ENCODE measurements at regions not wholly inside any gene's neighbourhood (a gene's known extent, or its start where the extent isn't known, plus 50 kb on each side); places are given as distances from the start of the nearest gene placed in this dataset.

- no peak for FAIRE-seq
These were observed 942.0 kb downstream of the SQOR start for GRCh38 chr15:46576646-46577395.

GRCh38 chr15:46577767-46578166, 942.9 kb downstream of the SQOR start:
- no peak for FAIRE-seq

- no peak for FAIRE-seq
These were observed 945.7 kb downstream of the SQOR start for GRCh38 chr15:46580487-46580886.

GRCh38 chr15:46580924-46581323, 946.1 kb downstream of the SQOR start:
- no peak for FAIRE-seq

GRCh38 chr15:46589088-46589487, 954.3 kb downstream of the SQOR start:
- no peak for FAIRE-seq

DNA sequence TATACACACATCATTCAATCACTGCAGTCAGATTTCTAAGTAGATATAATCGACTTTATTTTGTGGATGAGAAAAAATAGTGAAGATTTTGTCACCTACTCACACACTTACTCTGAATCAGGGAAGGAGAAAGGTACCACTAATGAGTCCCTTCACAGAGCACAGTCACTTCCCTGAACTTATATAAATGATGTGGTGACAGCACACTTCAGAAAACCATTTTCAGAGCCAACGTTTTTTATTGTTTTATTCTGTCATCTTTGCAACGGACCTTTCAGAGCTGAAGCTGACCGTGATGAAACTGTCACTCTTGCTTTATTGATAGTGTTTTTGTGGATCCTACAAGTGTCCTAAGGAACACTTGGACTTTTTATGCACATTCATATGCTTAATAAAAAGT, 956.6 kb downstream of the SQOR start:
- FAIRE-seq: no peak

- no peak for FAIRE-seq
These were observed 960.2 kb downstream of the SQOR start for GRCh38 chr15:46595016-46595415.

GRCh38 chr15:46607077-46607476, 972.2 kb downstream of the SQOR start:
- no peak for FAIRE-seq

DNA sequence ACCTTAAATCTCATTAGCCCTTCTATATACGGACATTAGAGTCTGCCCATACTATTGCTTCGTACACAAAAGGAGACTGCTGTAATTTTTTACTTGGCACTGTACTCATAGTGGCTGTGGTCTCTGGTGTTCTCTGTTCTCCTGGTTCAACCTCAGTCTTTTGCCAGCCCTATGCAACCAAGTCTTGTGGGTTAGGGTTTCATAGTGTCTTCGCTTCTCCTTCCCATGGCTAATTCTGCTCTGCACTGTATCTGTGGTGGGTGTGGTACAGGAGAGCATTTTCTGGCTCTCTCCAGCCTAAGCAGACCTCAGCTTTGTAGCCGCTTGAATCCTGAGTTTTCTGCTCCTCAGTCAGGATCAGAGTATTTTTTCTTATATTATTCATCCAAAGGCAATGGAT, 981.2 kb downstream of the SQOR start:
- FAIRE-seq: no peak

DNA sequence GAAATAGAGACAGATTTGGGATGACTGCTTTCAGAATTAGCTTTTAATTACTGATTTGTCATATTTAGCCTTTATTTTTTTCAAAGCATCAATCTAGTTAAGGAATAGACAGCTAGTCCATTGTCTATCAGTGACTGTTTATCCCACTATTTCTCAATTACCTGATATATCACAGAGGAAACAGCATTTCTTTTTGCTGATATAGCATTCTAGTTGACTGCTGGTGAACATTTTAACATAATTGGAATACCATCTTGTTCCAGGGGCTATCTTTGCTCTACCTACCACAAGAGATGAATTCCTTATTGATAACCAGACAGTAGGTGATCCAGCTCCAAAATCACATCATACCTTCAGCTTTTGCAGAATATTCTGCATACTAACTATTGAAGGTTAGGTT, 982.7 kb downstream of the SQOR start:
- no peak for FAIRE-seq

GRCh38 chr15:46618984-46619383, 984.2 kb downstream of the SQOR start:
- no peak for FAIRE-seq

- FAIRE-seq: no peak
These were observed 985.7 kb downstream of the SQOR start for GRCh38 chr15:46620392-46621013.

- FAIRE-seq: no peak
These were observed 988.0 kb downstream of the SQOR start for GRCh38 chr15:46622851-46623250.

- no peak for FAIRE-seq
These were observed 1001.4 kb downstream of the SQOR start for GRCh38 chr15:46636206-46636605.

DNA sequence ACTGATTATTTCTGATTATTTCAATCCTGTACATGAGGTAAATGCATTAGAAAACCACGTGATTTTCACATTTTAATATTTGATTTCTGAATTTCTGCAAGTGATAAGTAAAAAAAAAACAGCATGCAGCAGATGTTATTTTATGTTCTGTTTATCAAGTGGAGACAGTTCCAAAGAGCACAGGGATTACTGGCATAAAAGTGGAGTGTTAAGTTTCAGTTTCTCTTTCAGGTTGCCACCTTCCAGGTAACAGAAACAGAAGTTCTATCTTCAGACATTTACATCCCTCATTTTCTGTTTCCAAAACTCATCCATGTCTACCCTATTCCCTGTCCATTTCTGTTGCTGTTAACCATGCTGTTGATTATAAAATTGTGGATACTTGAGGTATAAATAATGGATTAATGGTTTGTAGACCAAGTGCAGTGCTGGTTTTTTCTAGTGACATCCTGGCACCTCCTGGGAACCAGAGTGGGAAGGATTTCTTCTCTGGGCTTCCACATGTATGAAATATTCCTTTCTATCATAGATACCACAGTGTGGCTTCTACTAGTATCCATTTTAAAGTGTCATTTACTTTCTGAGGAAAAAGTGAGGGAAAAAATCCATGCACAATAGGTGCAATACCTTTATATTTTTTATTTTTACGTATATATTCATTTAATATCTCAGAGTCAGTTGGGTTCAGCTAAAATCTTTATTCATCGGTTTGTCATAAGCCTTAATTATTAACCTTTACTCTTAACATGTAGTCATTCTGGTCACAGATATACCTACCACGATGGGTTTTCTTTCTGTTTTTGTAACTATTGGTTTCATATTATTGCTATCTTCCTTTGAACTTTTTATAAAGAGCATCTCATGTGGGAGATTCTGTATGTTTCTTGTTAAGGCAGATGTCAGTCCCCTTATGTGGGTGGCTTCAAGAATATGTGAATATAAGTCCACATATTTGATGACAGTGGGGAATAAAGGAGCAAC, 1010.0 kb downstream of the SQOR start:
- FAIRE-seq: no peak

- no peak for FAIRE-seq
These were observed 1011.7 kb downstream of the SQOR start for GRCh38 chr15:46646490-46646889.

DNA sequence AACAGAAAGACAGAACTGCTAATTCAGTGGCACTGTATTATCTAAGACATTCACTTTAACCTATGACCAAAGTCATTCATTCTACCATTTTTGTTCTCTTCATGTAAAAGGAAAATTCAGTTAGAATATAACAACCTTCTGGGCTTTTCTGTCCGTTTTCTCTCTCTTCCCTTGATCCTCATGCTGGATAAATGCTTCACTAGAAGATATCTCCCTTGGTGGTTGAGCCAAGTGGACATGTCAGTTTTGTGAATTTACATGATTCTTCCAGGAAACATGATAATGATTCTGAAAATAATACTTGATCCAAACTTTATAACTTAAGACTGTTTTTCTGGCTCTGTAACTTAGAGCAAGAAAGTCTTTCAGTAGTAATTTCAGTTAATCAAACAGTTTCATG, 1012.2 kb downstream of the SQOR start:
- FAIRE-seq: no peak

GRCh38 chr15:46652266-46652665, 1017.4 kb downstream of the SQOR start:
- no peak for FAIRE-seq

DNA sequence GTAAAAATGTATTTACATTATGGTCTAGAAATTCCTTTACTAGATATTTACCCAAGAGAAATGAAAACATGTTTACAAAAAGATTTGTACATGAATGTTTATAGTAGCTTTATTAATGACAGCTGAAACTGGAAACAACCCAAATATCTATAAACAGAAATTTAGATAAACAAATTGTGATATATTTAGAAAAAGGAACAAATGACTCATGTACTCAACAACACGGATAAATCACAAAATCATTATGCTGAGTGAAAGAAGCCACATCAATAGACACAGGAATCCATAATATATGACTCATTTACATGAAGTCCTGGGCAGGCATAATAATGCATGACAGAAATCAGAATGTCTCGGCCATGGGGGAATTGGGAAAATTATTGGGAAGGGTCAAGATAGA, 1020.2 kb downstream of the SQOR start:
- FAIRE-seq: no peak

DNA sequence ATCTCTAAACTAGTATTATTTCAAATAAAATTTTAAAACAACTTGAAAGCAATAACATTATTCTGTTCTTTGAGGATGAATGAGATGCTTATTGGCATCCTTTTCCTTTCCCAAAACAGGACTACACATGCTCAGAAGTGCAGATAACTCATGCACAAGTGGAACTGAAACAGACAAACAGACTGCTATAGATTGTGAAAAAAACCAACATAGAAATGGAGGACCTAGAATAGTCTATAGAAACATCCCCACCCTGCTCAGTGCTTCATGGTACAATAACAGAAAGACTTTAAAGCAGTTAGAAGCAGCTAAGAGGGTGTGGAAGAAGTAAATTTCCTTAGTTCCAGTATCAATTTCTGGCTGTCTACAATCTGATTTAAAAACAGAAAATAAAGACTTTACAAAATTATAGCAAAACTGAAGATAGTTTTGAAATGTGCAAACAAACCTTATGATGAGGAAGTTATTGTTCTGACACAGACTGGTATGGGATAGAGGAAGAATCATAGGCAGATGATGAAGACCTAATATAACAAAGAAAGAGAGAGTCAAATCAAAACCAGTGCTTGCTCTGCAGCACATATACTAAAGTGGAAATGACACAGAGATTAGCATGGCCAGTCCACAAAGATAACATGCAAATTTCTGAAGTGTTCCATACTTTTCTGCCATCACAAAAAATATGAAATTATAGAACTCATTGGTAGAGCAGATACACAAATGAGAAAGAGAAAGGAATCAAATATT, 1025.4 kb downstream of the SQOR start:
- no peak for FAIRE-seq

GRCh38 chr15:46670258-46670657, 1035.4 kb downstream of the SQOR start:
- FAIRE-seq: no peak

- no peak for FAIRE-seq
These were observed 1036.5 kb downstream of the SQOR start for GRCh38 chr15:46671336-46671735.

DNA sequence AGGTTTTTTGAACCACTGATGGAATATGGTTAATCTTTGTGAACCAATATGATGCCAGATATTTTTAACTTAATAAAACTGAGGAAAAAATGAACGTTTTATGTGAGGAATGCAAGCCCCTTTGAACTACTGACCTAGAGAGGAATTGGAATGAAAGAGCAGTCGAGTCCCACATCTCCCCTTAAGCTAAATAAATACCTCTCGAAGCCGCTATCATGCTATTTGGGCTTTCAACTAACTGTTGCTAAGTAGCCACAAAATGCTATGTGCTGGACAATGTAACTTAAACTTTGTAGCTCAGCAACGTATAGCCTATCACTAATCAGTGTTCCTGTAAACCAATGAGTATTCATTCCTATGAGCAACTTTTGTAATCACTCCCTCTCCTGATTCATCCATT, 1037.2 kb downstream of the SQOR start:
- no peak for FAIRE-seq

All from G401.6 (cell line).